CD4-positive, alpha-beta memory T cell (primary cell): ENCODE measurements at regions not wholly inside any gene's neighbourhood (a gene's known extent, or its start where the extent isn't known, plus 50 kb on each side); places are given as distances from the start of the nearest gene placed in this dataset.

Source experiments
- CTCF ChIA-PET: fragments of 350-600 bp; sonication (Branson Sonifier 250); formaldehyde crosslinking; loops from one replicate; lab custom pipeline; 2021; ENCODE audit warnings: inconsistent platforms; ENCODE audit not compliant: partially characterized antibody; lab: Charles Lee
- POLR2A ChIA-PET: fragments of 350-600 bp; sonication (Branson Sonifier 250); formaldehyde crosslinking; loops from one replicate; lab custom pipeline; 2021; ENCODE audit not compliant: partially characterized antibody; lab: Charles Lee
- DNase-seq, 5 donors: peaks; one replicate each; pipeline versions ENCODE4 v3.0.0 to v3.0.0-alpha.2; 2020 to 2022; ENCODE audit warnings: mixed read lengths in 1 of 5
- H3K27ac ChIP-seq: one replicate; pipeline ENCODE4 v1.7.0; 2013; ENCODE audit warnings: low read depth, low read length
- H3K27me3 ChIP-seq: 2 replicates; pipeline ENCODE4 v1.7.0; 2013; ENCODE audit warnings: mild to moderate bottlenecking, low read length, moderate library complexity; ENCODE audit not compliant: insufficient read depth
- H3K36me3 ChIP-seq: 2 replicates; pipeline ENCODE4 v1.7.0; 2013; ENCODE audit warnings: mild to moderate bottlenecking, low read length, moderate library complexity; ENCODE audit not compliant: insufficient read depth
- H3K4me1 ChIP-seq: 2 replicates; pipeline ENCODE4 v1.7.0; 2013; ENCODE audit warnings: mild to moderate bottlenecking, low read length, moderate library complexity; ENCODE audit not compliant: insufficient read depth
- H3K4me3 ChIP-seq, 2 donors: one replicate each; pipeline ENCODE4 v1.7.0; 2013; ENCODE audit warnings: low read length in 2 of 2, mild to moderate bottlenecking in 1 of 2
- H3K9me3 ChIP-seq, 2 donors: one replicate each; pipeline ENCODE4 v1.7.0; 2013; ENCODE audit warnings: low read length in 2 of 2, control low read depth in 1 of 2; ENCODE audit not compliant: control insufficient read depth in 1 of 2
- H3K27ac Mint-ChIP-seq, 7 donors: one replicate each; pipeline ENCODE4 v1.8.0; 2020 to 2021; ENCODE audit warnings: mixed read lengths in 7 of 7, mild to moderate bottlenecking in 6 of 7, inconsistent platforms in 3 of 7, moderate library complexity in 3 of 7
- H3K27me3 Mint-ChIP-seq, 2 donors: one replicate each; pipeline ENCODE4 v1.8.0; 2020 to 2021; ENCODE audit warnings: mixed read lengths in 2 of 2
- H3K36me3 Mint-ChIP-seq, 2 donors: one replicate each; pipeline ENCODE4 v1.8.0; 2020 to 2021; ENCODE audit warnings: mixed read lengths in 2 of 2, inconsistent platforms in 1 of 2, mild to moderate bottlenecking in 1 of 2
- H3K4me1 Mint-ChIP-seq, 4 donors: one replicate each; pipeline ENCODE4 v1.8.0; 2020 to 2021; ENCODE audit warnings: mixed read lengths in 4 of 4, mild to moderate bottlenecking in 1 of 4
- H3K4me3 Mint-ChIP-seq, 8 donors: one replicate each; pipeline ENCODE4 v1.8.0; 2020 to 2021; ENCODE audit warnings: mixed read lengths in 8 of 8, mild to moderate bottlenecking in 7 of 8, moderate library complexity in 6 of 8, inconsistent platforms in 3 of 8
- H3K9me3 Mint-ChIP-seq, 8 donors: one replicate each; pipeline ENCODE4 v1.8.0; 2020 to 2021; ENCODE audit warnings: mixed read lengths in 8 of 8, mild to moderate bottlenecking in 5 of 8, inconsistent platforms in 3 of 8, moderate library complexity in 1 of 8
- intact Hi-C: fragments of 100-400 bp; cut with micrococcal nuclease; formaldehyde crosslinking; loops from one replicate; pipeline ENCODE4 v1.15.1; 2023

DNA sequence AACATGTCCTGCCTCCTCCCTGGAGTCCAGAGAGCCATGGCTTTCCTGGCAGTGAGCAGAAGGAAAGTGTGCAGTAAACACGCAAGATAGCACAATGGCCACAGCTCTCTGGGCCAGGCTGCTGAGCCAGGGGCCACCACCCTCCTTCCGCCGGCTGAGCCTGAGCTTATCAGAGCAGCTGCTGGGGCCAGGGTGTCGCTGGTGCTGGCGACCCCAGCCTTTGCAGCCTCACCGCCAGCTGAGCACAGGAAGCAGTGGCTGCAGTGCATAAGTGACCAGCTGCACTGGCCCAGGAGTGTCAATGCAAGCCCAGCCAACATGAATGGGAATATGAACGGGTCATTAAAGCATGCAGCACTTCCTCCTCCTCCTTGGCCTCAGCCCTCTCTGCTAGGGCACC lies 172.0 kb downstream of the ZFP36L2 start:
- intact Hi-C loops, result no loop called here
- DNase-seq, result no peak
- Histone ChIP-seq H3K9me3 (no peaks in the 10 kb centered on the region), H3K36me3 (no peaks in the 10 kb centered on the region), H3K4me3 (no peak overlapping the region), H3K4me1 (peaks cover 12% of the 10 kb centered on the region), H3K27ac (no peak overlapping the region), H3K27me3 (no peaks in the 10 kb centered on the region)
- H3K9me3 Mint-ChIP-seq, result no peaks in the 10 kb centered on the region
- H3K4me3 Mint-ChIP-seq, result no peak overlapping the region
- no peak overlapping the region for H3K27ac Mint-ChIP-seq
- CTCF ChIA-PET, result no interaction called here
- no peaks in the 10 kb centered on the region for H3K36me3 Mint-ChIP-seq
- H3K27me3 Mint-ChIP-seq, result no peaks in the 10 kb centered on the region
- POLR2A ChIA-PET, result no interaction called here
- H3K4me1 Mint-ChIP-seq, result peaks cover 10 to 20% (median 11%) of the 10 kb centered on the region in 4 donors

GRCh38 chr2:43052944-43053306 lies 173.5 kb downstream of the ZFP36L2 start:
- Mint-ChIP-seq H3K9me3 (no peaks in the 10 kb centered on the region), H3K36me3 (no peaks in the 10 kb centered on the region), H3K27ac (no peak overlapping the region), H3K27me3 (no peaks in the 10 kb centered on the region), H3K4me3 (no peak overlapping the region), H3K4me1 (peaks cover 0 to 8% (median 5%) of the 10 kb centered on the region in 4 donors)
- POLR2A ChIA-PET, result no interaction called here
- Histone ChIP-seq H3K36me3 (no peaks in the 10 kb centered on the region), H3K4me1 (no peaks in the 10 kb centered on the region), H3K27me3 (no peaks in the 10 kb centered on the region), H3K9me3 (no peaks in the 10 kb centered on the region), H3K4me3 (no peak overlapping the region), H3K27ac (no peak overlapping the region)
- intact Hi-C loops, result no loop called here
- DNase-seq, result no peak
- CTCF ChIA-PET, result no interaction called here

- intact Hi-C loops, result no loop called here
- Histone ChIP-seq H3K4me3 (no peak overlapping the region), H3K9me3 (no peaks in the 10 kb centered on the region), H3K27ac (no peak overlapping the region), H3K4me1 (peaks cover 3% of the 10 kb centered on the region), H3K36me3 (no peaks in the 10 kb centered on the region), H3K27me3 (no peaks in the 10 kb centered on the region)
- no peak overlapping the region for H3K27ac Mint-ChIP-seq
- no peaks in the 10 kb centered on the region for H3K36me3 Mint-ChIP-seq
- H3K27me3 Mint-ChIP-seq, result no peaks in the 10 kb centered on the region
- no peak for DNase-seq
- ChIA-PET POLR2A (interaction anchor here (1.0 kb wide), 1 partner anchor 21 kb away, joined by 3 read pairs; no protein-coding TSS in a partner anchor), CTCF (no interaction called here)
- H3K4me1 Mint-ChIP-seq, result peaks cover 5 to 9% (median 8%) of the 10 kb centered on the region in 4 donors
- no peak overlapping the region for H3K4me3 Mint-ChIP-seq
- no peaks in the 10 kb centered on the region for H3K9me3 Mint-ChIP-seq
Measured at GRCh38 chr2:43052204-43052943, 174.0 kb downstream of the ZFP36L2 start.

GRCh38 chr2:43051338-43051737 lies 175.1 kb downstream of the ZFP36L2 start:
- peaks cover 14% of the 10 kb centered on the region for H3K4me1 ChIP-seq
- H3K9me3 ChIP-seq, result no peaks in the 10 kb centered on the region
- intact Hi-C loops, result no loop called here
- H3K4me3 ChIP-seq, result no peak overlapping the region
- H3K4me1 Mint-ChIP-seq, result peaks cover 9 to 16% (median 13%) of the 10 kb centered on the region in 4 donors
- ChIA-PET CTCF (interaction anchor here (1.2 kb wide), 1 partner anchor 178 kb away, joined by 3 read pairs; no protein-coding TSS in a partner anchor), POLR2A (interaction anchor here (1.0 kb wide), 1 partner anchor 20 kb away, joined by 3 read pairs; no protein-coding TSS in a partner anchor)
- no peaks in the 10 kb centered on the region for H3K36me3 Mint-ChIP-seq
- H3K9me3 Mint-ChIP-seq, result no peaks in the 10 kb centered on the region
- H3K36me3 ChIP-seq, result no peaks in the 10 kb centered on the region
- H3K27me3 Mint-ChIP-seq, result no peaks in the 10 kb centered on the region
- no peaks in the 10 kb centered on the region for H3K27me3 ChIP-seq
- H3K27ac ChIP-seq, result no peak overlapping the region
- H3K4me3 Mint-ChIP-seq, result no peak overlapping the region
- no peak for DNase-seq
- H3K27ac Mint-ChIP-seq, result peak overlapping the region in 1 of 7 donors; percentile 18

GRCh38 chr2:43050866-43051265 lies 175.5 kb downstream of the ZFP36L2 start:
- H3K4me1 ChIP-seq, result peaks cover 16% of the 10 kb centered on the region
- H3K9me3 Mint-ChIP-seq, result no peaks in the 10 kb centered on the region
- no peaks in the 10 kb centered on the region for H3K9me3 ChIP-seq
- H3K36me3 Mint-ChIP-seq, result no peaks in the 10 kb centered on the region
- no peak overlapping the region for H3K27ac ChIP-seq
- H3K4me1 Mint-ChIP-seq, result peaks cover 11 to 16% (median 13%) of the 10 kb centered on the region in 4 donors
- H3K4me3 Mint-ChIP-seq, result no peak overlapping the region
- H3K27ac Mint-ChIP-seq, result peak overlapping the region in 1 of 7 donors; percentile 74
- no peaks in the 10 kb centered on the region for H3K36me3 ChIP-seq
- DNase-seq, result no peak
- intact Hi-C loops, result no loop called here
- no peaks in the 10 kb centered on the region for H3K27me3 Mint-ChIP-seq
- ChIA-PET CTCF (interaction anchor here (1.2 kb wide), 1 partner anchor 178 kb away, joined by 3 read pairs; no protein-coding TSS in a partner anchor), POLR2A (no interaction called here)
- no peaks in the 10 kb centered on the region for H3K27me3 ChIP-seq
- H3K4me3 ChIP-seq, result no peak overlapping the region

GRCh38 chr2:43049836-43050801 lies 176.3 kb downstream of the ZFP36L2 start:
- Histone ChIP-seq H3K36me3 (no peaks in the 10 kb centered on the region), H3K27ac (no peak overlapping the region), H3K9me3 (no peaks in the 10 kb centered on the region), H3K4me3 (no peak overlapping the region), H3K4me1 (peaks cover 16% of the 10 kb centered on the region), H3K27me3 (no peaks in the 10 kb centered on the region)
- intact Hi-C loops, result no loop called here
- POLR2A ChIA-PET, result no interaction called here
- Mint-ChIP-seq H3K27ac (peak overlapping the region in 2 of 7 donors; percentile 14 to 74), H3K4me3 (no peak overlapping the region), H3K27me3 (no peaks in the 10 kb centered on the region), H3K4me1 (peaks cover 11 to 16% (median 13%) of the 10 kb centered on the region in 4 donors), H3K9me3 (no peaks in the 10 kb centered on the region), H3K36me3 (no peaks in the 10 kb centered on the region)
- CTCF ChIA-PET, result interaction anchor here (1.2 kb wide), 1 partner anchor 179 kb away, joined by 3 read pairs; no protein-coding TSS in a partner anchor
- DNase-seq, result no peak
